ENCODE measurements at regions not wholly inside any gene's neighbourhood (a gene's known extent, or its start where the extent isn't known, plus 50 kb on each side); places are given as distances from the start of the nearest gene placed in this dataset.
"Not testable (repeated sequence)": the region's sequence is repeated elsewhere in the genome, so short reads cannot be mapped to it uniquely, and the experiment has no call there.

- no peak for DNase-seq (ENCODE audit: low read depth)
These were observed 154.1 kb upstream of the SH3BP4 start for GRCh38 chr2:234797566-234798250.

GRCh38 chr2:234796045-234796591 is 155.7 kb upstream of the SH3BP4 start:
- DNase-seq (ENCODE audit: low read depth), result no peak

- DNase-seq (ENCODE audit: low read depth), result no peak
These were observed 156.4 kb upstream of the SH3BP4 start for GRCh38 chr2:234795272-234795920.

GRCh38 chr2:234794866-234795265 is 157.0 kb upstream of the SH3BP4 start:
- DNase-seq (ENCODE audit: low read depth), result no peak

- DNase-seq (ENCODE audit: low read depth), result no peak
These were observed 158.5 kb upstream of the SH3BP4 start for GRCh38 chr2:234793212-234793785.

- no peak for DNase-seq (ENCODE audit: low read depth)
These were observed 159.2 kb upstream of the SH3BP4 start for GRCh38 chr2:234792621-234793022.

GRCh38 chr2:234792096-234792495 is 159.7 kb upstream of the SH3BP4 start:
- not testable (repeated sequence) for DNase-seq (ENCODE audit: low read depth)

- DNase-seq (ENCODE audit: low read depth), result no peak
These were observed 161.4 kb upstream of the SH3BP4 start for GRCh38 chr2:234790380-234790779.

- DNase-seq (ENCODE audit: low read depth), result no peak
These were observed 162.1 kb upstream of the SH3BP4 start for GRCh38 chr2:234789556-234790325.

- no peak for DNase-seq (ENCODE audit: low read depth)
These were observed 163.0 kb upstream of the SH3BP4 start for GRCh38 chr2:234788841-234789240.

- DNase-seq (ENCODE audit: low read depth), result no peak
These were observed 163.4 kb upstream of the SH3BP4 start for GRCh38 chr2:234788381-234788780.

- no peak for DNase-seq (ENCODE audit: low read depth)
These were observed 164.7 kb upstream of the SH3BP4 start for GRCh38 chr2:234787114-234787513.

GRCh38 chr2:234773764-234774409 is 177.9 kb upstream of the SH3BP4 start:
- DNase-seq (ENCODE audit: low read depth), result no peak

- no peak for DNase-seq (ENCODE audit: low read depth)
These were observed 178.7 kb upstream of the SH3BP4 start for GRCh38 chr2:234773129-234773528.

- no peak for DNase-seq (ENCODE audit: low read depth)
These were observed 179.1 kb upstream of the SH3BP4 start for GRCh38 chr2:234772733-234773060.

GRCh38 chr2:234771980-234772732 is 179.7 kb upstream of the SH3BP4 start:
- DNase-seq (ENCODE audit: low read depth), result no peak

GRCh38 chr2:234771176-234771575 is 180.6 kb upstream of the SH3BP4 start:
- no peak for DNase-seq (ENCODE audit: low read depth)

- no peak for DNase-seq (ENCODE audit: low read depth)
These were observed 181.1 kb upstream of the SH3BP4 start for GRCh38 chr2:234770715-234771141.

GRCh38 chr2:234770031-234770506 is 181.7 kb upstream of the SH3BP4 start:
- DNase-seq (ENCODE audit: low read depth), result no peak

- no peak for DNase-seq (ENCODE audit: low read depth)
These were observed 183.1 kb upstream of the SH3BP4 start for GRCh38 chr2:234768608-234769196.

- no peak for DNase-seq (ENCODE audit: low read depth)
These were observed 186.5 kb upstream of the SH3BP4 start for GRCh38 chr2:234765279-234765678.
